AG08396 (cell line): ENCODE measurements at regions not wholly inside any gene's neighbourhood (a gene's known extent, or its start where the extent isn't known, plus 50 kb on each side); places are given as distances from the start of the nearest gene placed in this dataset.

Source experiments
- DNase-seq: peaks from one replicate; pipeline ENCODE4 v3.0.0; 2012; ENCODE audit warnings: low spot score, mixed read lengths

- DNase-seq = no peak
Observed at GRCh38 chr19:28235606-28236125, 977.3 kb downstream of the UQCRFS1 start.

GRCh38 chr19:28234637-28235036 is 978.3 kb downstream of the UQCRFS1 start:
- no peak for DNase-seq

DNA sequence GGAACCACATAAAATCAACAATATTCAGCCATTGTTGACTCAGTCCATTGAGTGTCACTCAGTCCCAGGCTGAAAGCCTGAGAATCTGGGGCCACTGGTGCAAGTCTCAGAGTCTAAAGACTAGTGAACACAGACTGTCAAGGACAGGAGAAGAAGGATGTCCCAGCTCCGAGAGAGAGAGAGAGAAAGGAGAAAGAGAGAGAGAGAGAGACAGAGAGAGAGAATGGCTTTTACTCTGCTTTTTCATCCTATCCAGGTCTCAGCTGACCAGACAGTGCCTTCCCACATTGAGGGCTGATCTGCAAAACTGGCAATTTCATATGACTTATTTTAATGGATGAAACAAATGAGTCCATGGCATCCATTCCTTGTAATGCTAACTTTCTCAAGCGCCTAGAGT is 984.1 kb downstream of the UQCRFS1 start:
- DNase-seq = no peak

- DNase-seq = no peak
Observed at GRCh38 chr19:28224441-28224840, 988.5 kb downstream of the UQCRFS1 start.

GRCh38 chr19:28221736-28222135 is 991.2 kb downstream of the UQCRFS1 start:
- no peak for DNase-seq

DNA sequence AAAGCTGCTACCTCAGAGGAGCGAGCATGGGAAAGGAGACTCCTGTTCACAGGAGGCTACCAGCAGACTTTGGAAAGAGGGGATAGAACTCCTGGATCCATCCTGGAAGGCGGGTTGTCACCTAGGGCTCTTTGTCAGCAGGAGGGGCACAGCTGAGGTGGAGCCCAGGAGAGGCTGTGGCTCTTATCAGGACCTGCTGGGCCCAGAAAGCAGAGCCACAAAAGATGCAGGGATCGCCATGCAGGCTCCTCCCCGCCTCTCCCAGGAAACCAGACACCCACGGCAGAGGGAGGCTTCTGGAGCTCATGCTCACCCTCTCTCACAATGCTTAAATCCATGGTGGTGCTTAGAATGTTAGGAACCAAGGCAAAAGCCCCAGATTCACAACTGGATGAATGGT is 994.2 kb downstream of the UQCRFS1 start:
- DNase-seq = no peak

DNA sequence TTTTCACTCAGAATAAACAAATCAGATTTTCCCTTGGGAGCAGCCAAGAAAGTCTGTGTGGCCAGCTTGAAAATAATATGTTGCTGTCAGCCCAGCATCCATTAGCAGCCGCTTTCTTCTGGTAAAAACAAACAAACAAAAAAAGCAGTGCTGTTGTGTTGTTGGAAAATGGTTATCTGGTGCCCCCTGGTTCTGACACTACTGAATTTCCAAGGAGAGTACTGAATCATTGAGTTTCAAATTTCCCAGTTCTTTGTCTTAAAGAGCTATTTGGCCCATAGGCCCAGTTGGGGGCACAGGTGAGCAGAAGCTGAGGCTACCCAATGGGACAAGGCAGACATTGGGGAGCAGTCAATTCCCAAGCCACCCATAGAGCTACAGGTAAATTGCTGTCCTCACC is 995.9 kb downstream of the UQCRFS1 start:
- no peak for DNase-seq

DNA sequence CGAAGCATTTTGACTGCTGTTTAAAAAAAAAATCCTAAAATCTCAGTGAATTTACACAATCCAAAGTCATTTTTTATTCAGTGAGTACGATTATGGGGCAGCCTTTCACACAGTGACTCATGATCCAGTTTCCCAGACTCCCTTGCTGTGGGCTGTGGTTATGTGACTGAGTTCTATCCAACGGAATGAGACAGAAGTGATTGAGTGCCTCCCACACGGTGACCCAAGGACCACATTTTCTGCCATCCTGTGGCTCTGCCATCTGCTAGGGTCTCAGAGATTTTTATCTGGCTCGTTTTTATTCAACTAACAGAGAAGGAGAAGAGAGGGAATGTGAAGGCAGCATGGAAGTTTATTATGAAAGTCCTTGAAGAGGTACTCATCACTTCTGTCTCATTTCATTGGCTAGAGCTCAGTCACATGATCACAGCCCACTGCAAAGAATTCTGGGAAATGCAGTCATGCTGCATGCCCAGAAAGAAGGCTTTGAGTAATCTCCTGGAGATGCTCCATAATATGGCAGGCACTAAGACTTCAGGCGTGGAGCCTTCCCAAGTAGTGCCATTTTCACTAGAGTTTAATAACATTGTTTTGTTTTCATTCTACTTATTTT is 999.4 kb downstream of the UQCRFS1 start:
- no peak for DNase-seq

- no peak for DNase-seq
Observed at GRCh38 chr19:28210886-28211285, 1002.1 kb downstream of the UQCRFS1 start.

DNA sequence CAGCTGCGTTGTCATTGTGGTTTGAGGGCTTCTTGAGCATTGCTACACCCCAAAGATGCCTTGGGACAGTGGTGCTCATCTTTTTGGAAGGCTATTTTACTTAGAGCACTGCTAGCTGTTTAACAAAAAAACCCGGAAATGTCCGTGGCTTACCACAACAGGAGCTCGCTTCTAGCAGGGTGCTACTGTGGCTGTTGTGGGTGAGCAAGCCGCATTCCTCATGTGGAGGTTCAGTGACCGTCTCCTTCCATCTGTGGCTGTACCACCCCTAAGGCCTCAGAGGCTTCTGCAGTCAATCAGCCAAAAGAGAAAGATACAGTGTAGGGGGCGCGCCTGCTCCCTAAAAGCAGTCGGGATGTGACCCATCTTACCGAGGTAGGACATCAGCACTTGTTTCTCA is 1004.2 kb downstream of the UQCRFS1 start:
- DNase-seq = no peak

- DNase-seq = no peak
Observed at GRCh38 chr19:28207244-28207643, 1005.7 kb downstream of the UQCRFS1 start.

- DNase-seq = no peak
Observed at GRCh38 chr19:28201462-28201943, 1011.4 kb downstream of the UQCRFS1 start.

DNA sequence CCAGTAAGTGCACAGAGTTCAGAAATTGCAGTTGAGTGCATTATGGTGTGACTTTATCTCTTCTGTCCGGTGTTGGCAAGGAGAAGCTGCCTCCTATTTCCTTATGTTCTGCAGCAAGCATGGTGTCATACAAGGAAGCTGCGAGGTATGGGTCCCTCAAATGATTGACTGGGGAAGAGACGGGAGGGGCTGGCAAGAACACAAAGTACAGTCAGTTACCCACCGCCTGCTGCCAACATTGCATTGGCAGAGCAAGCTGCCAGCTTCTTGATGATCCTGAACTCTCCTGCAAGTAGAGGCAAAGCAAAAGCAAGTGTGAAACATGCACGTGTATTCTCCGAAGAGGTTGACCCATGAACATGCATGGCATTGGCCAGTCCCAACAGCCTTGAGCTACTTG is 1013.6 kb downstream of the UQCRFS1 start:
- DNase-seq = no peak

DNA sequence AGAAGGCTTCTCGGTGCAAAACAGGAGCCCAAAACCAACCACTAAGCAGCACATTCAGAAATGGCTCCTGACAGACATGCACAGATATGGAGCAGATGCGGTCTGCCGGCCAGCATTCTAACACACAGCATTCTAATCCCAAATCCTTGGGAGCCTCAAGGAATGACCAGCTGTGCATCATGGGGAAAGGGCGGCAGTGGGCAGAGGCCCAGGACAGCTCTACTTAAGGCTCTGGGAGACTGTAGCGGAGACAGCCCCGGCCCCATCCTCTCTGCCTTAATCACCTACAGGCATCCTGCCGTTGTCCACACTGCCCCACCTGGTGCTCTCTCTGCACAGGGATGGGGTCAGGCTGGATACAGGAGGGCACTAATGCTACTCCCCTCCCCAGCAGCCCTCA is 1016.0 kb downstream of the UQCRFS1 start:
- DNase-seq = no peak

DNA sequence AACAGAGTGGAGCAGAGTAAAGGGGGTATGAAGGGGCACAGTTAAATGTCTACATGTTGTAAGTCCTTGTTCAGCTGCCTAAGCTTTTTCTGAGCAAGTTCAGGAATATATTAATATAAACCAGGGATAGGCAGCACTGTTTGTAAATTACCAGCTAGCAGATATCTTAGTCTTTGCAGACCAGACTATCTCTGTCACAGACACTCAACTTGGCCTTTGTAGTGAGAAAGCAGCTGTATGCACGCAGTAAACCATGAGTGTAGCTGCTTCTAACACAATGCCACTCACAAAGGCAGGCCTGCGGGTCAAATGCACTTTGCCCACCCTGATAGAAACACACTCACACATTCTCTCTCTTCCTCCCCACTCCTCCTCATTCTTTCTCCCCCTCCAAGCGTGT is 1016.9 kb downstream of the UQCRFS1 start:
- no peak for DNase-seq

GRCh38 chr19:28185646-28186045 is 1027.3 kb downstream of the UQCRFS1 start:
- no peak for DNase-seq

GRCh38 chr19:28184997-28185396 is 1028.0 kb downstream of the UQCRFS1 start:
- DNase-seq = no peak

GRCh38 chr19:28176193-28176592 is 1036.8 kb downstream of the UQCRFS1 start:
- no peak for DNase-seq

DNA sequence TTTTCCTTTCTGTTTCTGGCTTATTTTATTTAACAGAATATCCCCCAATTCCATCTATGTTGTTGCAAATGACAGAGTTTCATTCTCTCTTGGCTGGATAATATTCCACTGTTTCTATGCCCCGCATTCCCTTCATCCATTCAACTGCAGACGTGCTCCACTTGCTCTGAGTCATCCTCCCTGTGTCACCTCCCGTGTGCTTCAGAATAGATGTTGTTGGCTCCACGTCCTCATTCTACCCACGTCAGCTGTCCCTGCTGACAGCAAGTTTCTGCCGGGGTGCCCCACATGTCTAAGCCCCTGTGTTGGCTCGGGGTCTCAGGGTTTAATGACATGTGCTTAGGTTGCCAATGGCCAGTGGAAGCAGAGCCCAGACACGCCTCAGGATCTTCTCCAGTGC is 1041.0 kb downstream of the UQCRFS1 start:
- DNase-seq = no peak

- no peak for DNase-seq
Observed at GRCh38 chr19:28170066-28170465, 1042.9 kb downstream of the UQCRFS1 start.

GRCh38 chr19:28169168-28169887 is 1043.6 kb downstream of the UQCRFS1 start:
- DNase-seq = no peak

- no peak for DNase-seq
Observed at GRCh38 chr19:28168557-28168956, 1044.4 kb downstream of the UQCRFS1 start.

- no peak for DNase-seq
Observed at GRCh38 chr19:28166025-28166424, 1046.9 kb downstream of the UQCRFS1 start.

DNA sequence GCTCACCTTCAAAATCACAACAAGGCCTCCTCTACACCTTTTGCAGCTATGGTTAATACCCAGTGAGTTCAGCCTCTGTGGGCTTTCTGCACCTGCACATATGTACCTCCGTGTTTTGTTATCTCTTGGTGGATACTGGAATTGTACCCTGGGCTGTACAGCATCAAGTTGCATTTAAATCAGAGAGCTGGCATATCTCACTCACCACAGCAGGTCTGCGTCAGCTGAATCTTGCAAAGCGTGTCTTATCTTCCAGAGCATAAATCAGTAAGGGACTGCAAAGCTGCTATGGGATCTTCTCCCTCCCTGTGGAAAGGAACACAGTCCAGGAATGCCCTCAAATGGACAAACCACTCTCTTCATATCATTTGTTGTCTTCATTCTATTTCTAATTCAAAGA is 1048.7 kb downstream of the UQCRFS1 start:
- DNase-seq = no peak
